Kidney tubule cell (primary cell): ENCODE measurements at regions not wholly inside any gene's neighbourhood (a gene's known extent, or its start where the extent isn't known, plus 50 kb on each side); places are given as distances from the start of the nearest gene placed in this dataset.
"Not testable (repeated sequence)": the region's sequence is repeated elsewhere in the genome, so short reads cannot be mapped to it uniquely, and the experiment has no call there.

Experiments used
- DNase-seq: peaks from one replicate; pipeline ENCODE4 v3.0.0-alpha.2; 2018; ENCODE audit warnings: low spot score

DNA sequence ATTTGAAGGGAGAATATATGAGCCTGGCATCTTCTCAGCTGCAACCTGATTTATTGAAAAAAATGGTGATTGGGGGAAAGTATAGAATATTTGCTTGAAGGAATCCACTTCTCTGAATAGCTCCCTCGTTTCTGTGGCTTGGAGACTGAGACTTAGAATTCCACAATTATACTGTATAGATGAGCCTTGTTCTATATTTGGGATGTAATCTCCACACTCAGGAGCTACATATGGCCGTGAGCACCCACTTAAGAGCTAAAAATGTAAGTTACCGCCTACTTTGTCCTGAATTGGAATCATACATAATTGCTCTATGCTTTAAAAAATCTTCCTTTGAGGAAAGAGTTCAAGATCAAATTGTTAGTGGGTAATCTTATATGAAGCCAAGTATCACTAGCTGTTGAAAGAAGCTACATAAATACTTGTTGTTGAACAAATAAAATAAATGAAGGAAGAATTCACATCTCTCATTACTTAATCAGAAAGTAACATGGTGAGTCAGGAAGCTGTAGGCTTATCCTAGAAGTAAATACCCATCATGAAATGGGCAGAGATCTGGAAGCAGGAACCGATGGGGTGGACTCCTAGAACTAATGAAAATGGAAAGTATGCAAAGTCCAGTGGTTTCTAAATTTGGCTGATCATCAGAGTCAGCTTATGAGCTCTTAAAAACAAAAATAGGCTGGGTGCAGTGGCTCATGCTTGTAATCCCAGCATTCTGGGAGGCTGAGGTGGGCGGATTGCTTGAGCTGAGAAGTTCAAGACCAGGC is 254.3 kb downstream of the SOX4 start:
- DNase-seq: no peak

DNA sequence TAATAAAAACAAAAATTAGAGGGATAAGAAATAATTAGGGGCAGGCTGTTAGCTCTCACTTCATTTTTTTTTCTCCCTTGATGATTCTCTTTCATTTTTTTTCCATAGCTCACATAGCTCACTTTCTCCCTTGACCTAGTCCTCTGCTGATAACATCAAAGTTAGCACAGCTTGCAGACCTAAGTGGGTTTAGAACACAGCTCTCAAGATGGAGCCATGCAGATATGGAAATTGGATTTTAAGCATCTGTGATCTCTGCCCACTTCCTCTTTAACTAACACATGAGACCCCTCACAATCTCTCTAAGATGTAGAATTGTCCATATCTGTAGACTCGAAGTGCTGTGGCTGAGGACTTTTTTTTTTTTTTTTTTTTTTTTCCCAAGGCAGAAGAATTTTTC is 257.1 kb downstream of the SOX4 start:
- DNase-seq: no peak

DNA sequence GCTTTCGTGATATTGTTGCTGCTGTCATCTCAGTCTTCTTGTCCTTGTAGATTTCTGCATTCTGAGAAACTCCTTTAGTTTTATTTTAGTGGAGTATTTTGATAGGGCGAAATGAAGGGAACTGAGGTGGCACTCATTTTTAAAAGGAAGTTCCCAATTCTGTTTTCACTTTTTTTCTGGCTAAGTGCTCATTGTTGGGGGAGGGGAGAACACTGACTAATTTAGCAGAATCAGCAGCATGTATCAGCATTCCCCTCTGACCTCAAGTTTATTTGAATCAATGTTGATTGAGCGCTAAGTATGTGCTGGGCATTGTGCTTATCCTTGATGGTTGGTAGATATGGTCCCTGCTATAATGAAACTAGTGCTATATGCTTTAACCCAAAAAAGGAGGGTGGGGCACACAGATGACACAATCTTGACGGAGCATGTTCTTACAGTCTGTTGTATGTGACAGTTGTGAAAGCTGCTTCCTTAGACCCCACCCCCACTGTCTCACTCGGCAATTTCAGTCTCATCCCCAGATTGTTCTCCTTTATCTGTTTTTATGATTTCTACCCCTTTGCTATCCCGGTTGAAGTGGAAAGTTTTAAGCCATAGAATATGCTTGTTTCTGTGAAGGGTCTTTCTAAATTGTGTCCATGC is 262.4 kb downstream of the SOX4 start:
- DNase-seq: no peak

DNA sequence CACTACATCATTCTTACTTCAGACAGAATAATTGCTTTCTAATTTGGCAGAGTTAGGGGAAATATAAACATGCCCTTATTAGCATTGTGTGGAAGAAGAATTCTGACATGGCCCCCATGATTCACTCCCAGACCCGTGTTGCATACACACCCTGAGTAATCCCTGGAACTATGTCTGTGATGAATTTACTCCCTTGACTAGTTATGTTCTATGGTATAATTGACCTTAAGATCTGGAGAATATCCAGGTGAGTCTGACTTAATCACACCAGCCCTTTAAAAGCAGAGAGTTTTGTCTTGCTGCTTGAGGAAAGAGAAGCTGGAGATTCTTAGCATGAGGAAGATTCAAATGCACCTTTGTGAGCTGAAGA is 262.9 kb downstream of the SOX4 start:
- peak; percentile 90 for DNase-seq

DNA sequence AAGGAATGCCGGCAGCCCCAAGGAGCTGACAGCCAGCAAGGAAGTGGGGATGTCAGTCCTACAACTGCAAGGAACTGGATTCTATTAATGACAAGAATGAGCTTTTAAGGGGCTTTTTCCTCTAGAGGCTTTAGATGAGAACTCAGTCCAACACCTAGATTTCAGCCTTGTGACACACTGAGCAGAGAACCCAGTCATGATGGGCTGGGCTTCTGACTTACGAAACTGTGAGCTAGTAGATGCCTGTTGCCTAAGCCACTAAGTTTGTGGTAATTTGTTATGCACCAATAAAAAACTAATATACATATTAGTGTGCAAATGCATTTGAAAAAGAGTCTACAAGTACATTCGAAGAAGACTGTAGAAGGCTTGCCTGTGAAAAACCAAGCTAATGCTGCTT is 263.3 kb downstream of the SOX4 start:
- DNase-seq: no peak

DNA sequence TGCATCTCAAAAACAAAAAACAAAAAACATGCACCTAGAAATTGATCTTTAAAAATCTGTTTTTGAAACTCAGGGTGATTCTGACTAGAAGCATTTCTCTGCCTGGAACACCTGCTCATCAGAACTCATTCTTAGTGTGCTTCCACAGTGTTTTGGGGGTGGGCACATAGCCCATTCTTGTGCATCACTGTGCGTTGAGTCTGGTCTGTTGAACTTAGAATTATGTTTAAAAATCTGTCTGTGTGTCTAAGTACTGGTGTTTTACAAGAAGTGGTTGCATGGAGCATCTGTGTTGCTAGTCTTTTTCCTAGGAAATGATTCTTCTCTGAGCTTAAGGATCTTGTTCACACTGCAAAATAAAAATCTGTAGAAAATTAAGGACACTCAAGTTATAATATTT is 264.5 kb downstream of the SOX4 start:
- no peak for DNase-seq

DNA sequence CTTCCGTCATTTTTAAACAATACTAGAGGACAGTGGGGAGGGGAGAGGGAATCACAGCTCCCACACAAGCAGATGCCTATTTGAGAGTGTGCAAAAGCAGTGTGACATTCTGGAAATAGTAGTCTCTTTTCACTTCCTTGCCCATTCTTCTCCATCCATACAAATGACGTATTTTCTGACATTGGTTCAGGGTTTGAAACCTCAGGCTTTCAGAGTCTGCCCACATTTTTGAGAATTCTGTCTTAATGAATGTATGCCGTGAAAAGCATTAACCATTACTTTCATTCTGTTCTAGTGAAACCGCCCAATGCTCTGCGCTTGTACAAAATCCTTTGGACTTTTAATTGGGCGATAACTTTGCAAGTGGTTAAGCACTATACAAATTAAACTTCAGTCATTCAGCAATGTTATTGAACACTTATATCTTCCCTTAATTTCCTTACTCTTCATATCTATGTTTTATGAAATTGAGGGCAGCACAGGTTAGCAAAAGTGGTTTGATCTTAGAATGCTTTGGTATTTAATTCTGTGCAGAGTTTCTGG is 265.7 kb downstream of the SOX4 start:
- no peak for DNase-seq

DNA sequence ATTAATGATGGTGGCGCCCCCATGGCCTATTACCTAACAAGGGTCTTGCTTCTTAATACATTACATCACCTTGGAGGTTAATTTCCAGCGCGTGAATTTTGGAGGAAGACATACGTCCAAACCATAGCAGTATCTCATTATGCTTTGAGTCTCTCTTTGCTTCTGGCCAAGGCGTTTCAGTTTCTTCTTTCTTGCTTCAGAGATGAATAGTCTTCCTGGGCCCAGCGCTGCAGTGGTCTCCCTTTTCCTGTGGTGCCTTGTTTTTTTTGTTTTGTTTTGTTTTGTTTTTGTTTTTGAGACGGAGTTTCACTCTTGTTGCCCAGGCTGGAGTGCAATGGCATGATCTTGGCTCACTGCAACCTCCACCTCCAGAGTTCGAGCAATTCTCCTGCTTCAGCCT is 268.4 kb downstream of the SOX4 start:
- no peak for DNase-seq

DNA sequence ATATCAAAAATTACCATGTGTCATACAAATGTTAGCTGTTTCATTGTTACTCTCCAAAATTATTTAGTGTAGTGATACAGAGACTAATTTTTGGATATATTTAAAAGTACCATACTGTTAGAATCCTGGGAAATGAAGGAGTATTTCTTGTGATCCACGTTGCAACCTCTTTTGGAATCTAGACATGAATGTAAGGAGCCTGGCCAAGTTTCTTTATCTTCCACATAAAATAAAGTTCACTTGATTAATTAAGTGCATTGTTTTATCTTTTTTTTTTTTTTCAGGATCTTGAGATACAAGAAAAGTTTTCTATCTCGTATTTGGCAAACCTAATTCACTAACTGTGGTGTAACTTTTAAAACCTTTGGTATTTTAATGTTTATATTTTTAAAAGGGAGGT is 270.7 kb downstream of the SOX4 start:
- no peak for DNase-seq

DNA sequence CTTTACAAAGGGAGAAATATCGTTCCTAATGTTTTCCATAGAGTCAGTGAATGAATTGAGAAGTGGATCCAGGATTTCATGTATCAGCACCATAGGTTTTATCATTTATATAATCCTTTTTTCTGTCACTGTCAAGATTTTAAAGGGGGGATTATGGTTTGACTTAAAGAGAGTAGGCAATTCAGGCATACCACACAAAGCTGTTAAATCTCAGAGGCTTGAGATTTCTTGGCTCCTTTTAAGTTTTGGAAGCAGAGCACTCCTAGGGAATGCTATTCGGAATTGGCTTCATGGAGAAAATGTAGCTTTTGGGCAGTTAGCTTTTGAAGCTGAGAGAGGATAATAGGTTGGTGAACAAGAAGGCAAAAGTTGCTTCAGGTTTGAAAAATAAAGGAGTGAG is 274.7 kb downstream of the SOX4 start:
- no peak for DNase-seq

DNA sequence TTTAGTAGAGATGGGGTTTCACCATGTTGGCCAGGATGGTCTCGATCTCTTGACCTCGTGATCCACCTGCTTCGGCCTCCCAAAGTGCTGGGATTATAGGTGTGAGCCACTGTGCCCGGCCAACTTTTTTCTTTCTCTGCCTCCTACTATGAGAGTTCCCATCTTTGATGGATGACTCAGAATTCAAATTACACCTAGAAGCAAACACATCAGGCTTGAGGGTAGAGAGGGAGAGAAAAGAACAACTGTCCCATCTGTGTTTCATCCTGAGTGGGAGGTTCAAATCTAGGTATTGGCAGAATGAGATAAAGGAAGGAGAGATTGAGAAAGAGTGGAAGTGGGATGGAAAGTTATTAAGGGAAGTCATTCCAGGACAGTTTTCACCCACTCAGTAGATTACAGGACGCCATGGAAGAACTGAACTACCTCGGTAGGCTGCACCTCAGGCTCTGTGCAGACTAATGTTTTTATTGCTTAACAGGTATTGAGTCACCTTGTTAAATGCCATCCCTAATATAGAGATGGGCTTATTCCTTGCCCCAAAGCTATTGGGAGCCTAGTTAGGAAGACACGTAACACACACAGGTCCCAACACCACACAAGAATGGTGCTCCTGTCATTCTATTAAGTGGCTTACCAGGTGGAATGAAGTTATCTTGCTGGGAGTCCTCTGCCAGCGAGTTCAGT is 275.7 kb downstream of the SOX4 start:
- DNase-seq: no peak

DNA sequence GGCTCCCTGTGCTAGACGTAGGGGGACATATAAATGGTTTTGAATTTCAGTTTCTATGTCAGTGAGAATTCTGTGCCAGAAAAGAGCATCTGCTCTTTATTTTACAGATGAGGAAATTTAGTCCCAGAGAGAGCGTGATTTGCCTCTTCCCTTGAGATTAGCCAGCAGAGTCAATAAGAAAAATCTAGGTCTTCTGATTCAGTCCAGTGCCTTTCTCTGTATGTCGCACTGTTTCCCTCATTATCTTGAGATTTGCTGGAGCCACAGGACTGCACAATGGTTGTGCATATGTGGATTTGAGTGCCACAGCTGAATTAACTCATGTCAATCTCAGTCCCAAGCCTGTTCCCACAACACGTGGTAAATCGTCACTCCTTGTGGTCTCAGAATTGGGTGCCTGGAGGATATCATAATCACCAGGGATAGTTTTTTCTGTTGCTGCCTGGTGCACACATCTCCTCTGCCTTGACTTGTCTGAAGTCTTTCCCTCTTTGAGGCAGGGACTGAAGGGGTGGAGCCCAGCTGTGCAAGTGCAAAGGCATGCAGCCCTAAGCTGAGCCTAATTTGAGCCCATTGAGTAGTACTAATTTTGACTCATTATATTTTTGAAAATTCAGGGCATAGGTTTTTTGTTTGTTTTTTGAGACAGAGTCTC is 276.7 kb downstream of the SOX4 start:
- DNase-seq: no peak

DNA sequence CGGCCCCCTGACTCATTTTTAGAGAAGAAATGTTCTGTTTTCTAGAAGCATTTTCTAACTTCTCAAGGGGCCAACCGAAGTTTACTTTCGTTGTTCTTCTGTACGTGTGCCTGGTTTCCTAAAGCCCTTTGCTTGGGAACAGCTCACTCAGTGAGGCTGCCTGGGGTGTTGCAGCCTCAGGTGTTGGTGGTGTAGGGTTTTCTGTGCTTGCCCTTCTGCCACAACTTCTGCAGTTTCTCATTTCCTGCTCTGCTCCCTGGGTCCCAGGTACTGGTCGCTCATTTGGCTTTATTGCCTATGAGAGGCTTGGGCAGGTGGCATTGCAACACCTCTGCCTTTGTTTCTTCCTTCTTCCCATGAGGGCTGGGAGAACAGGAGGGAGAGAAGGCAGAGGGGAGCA is 278.3 kb downstream of the SOX4 start:
- DNase-seq: no peak

DNA sequence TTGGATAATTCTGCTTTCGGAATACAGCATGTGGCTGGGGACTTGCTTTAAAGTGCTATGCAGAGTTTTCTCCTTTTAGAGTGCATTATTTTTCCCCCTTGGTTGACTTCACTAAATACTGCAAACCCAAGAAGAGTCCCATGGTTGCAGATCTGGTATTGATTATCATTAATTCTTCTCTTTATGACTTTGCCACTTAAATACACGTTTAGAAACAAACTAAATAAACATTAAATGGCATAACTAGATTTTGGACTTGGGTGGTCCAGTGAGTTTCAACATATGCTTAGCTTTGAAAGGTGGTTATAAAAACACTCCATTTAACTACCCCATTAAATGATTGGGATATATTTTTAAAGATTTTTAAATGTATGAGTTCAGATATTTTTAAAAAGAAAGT is 279.2 kb downstream of the SOX4 start:
- DNase-seq: no peak

DNA sequence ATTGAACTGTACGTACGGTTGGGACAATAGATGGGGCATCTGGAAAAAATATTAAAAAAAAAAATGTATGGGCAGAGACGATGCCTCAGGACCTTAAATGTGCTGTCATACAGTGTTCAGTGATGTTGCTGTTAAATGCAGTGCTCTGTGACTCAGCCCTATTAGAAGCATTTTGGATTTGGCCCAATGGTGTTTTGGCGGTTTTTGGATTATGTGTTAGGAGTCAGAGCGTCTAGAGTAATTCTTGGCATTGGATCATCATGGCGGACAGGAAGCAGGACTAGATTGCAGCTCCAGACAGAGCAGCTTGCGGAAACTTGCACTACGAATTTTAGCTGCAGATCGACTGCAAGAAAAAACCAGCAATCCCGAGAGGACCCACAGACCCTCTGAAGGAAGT is 280.0 kb downstream of the SOX4 start:
- DNase-seq: no peak

DNA sequence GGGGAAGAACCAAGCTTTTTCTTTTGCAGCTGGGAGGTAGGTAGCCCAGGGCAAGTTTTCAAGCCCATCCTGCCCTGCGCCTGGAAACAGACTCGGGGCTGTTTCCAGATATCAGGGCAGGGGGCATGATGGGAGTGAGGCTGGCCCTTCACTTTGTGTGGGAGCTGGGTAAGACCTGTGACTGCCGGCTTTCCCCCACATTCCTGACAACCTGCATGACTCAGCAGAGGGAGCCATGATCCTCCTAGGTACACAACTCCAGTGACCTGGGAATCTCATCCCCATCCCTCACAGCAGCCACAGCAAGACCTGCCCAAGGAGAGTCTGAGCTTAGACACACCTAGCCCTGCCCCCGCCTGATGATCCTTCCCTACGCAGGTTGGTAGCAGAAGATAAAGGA is 280.8 kb downstream of the SOX4 start:
- peak; percentile 35 for DNase-seq

DNA sequence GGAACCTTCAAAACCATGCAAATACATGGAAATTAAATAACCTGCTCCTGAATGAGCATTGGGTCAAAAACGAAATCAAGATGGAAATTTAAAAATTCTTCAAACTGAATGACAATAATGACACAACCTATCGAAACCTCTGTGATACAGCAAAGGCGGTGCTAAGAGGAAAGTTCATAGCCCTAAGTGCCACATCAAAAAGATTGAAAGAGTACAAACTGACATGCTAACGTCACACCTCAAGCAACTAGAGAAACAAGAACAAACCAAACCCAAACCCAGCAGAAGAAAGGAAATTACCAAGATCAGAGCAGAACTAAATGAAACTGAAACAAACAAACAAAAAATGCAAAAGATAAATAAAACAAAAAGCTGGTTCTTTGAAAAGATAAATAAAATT is 283.5 kb downstream of the SOX4 start:
- DNase-seq: not testable (repeated sequence)

DNA sequence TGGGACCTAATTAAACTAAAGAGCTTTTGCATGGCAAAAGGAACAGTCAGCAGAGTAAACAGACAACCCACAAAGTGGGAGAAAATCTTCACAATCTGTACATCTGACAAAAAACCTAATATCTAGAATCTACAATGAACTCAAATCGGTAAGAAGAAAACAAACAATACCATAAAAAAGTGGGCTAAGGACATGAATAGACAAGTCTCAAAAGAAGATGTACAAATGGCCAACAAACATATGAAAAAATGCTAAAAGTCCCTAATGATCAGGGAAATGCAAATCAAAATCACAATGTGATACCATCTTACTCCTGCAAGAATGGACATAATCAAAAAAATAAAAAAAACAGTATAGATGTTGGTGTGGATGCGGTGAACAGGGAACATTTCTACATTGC is 286.7 kb downstream of the SOX4 start:
- not testable (repeated sequence) for DNase-seq

DNA sequence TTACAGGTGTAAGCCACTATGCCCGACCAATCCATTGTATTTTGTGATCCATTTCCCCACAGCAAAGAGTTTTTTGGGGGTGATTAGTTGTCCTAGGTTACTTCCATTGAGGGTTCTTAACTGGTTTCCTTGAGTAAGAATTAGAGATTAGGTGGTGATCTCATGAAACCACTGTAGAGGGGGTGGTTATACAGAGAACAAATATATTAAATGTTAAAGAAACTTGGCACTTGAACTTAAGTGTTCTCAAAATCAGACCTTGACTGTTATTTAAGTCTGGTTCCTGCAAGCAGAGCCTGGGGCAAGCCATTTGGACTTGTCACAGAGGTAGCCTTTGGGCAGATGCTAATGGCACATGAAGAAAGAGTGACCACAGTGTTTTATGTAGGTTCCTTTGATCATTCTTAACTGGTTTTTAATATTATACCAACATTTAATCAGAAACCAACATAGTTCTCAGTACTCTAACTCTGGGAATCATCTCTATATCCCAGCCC is 288.5 kb downstream of the SOX4 start:
- DNase-seq: peak; percentile 28

DNA sequence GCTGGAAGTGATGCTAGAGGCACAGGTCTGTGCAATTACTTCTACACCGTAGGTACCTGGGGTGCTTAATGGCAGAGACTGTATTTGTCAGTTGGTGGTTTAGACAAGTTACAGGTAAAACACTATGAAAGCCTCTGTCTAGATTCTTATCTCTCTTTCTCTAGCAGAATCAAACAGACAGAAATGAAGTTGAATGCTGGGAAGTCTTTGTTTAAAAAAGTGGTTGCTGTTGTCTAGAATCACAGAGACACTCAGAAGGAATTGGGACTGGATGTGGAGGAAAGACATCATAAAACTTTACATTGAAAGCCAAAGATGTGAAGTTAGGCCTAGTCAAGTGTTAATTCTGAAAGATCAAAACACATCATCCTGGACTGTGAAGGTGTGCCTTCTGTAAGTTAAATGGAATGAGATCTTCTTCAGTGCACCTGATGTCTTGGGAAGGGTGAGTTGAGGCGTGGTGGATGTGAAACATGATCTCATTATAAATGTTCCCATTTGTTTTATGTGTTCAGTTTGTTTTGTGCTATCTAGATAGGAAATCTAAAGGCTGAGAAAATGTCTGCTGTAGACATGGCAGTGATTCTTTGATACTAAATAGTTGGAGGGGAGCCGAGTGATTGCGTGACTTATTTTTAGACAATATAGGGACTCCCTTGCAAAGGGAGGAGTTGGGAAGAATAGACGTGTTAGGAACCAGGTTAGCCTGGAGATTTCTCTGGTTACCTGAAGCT is 290.2 kb downstream of the SOX4 start:
- no peak for DNase-seq

DNA sequence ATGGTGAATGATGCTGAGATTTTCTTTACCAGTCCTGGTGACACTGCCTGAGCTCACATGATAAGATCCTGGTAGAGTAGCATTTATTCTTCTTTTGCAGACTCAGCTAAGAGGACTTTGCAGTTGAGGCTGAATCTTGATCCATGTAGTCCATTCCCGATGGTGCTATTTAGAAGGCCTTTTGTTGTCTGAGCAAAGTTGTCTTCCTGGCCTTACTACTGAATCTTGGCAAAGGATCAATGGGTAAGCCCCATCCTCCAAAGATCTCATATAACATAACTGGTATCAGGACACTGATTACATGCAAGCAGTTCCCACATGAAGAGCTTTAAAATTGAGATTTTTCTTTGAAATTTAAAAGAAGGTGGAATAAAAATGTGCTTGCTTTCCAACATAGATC is 291.6 kb downstream of the SOX4 start:
- no peak for DNase-seq
